NCI-H1694 treated with DMSO at 0.1 percent for 48 hours (cell line): ENCODE measurements at regions not wholly inside any gene's neighbourhood (a gene's known extent, or its start where the extent isn't known, plus 50 kb on each side); places are given as distances from the start of the nearest gene placed in this dataset.

ENCODE experiments used
- DNase-seq: peaks from one replicate; lab custom pipeline; 2025; lab: John Stamatoyannopoulos, UW

- no peak for DNase-seq
Measured at GRCh38 chr11:119885067-119885466, 156.1 kb upstream of the NECTIN1 start.

DNA sequence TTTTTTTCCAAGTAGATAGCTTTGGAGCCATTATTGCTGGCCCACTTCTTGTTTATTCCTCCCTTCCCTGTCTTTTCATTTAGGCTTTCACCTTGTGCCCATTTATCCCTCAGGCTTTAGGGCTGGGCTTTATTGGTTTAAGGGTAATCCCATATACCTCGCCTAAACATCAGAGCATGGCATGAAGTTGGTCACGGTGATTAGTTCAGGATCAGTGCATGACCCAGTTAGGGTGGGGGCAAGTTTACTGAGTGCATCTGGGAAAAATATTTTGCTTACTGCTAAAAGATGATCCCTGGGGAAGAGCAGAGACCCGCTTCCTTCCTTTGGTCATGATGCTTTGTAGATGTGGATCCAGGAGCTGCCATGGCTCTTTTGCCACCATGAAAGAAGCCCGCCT lies 153.3 kb upstream of the NECTIN1 start:
- DNase-seq = no peak

DNA sequence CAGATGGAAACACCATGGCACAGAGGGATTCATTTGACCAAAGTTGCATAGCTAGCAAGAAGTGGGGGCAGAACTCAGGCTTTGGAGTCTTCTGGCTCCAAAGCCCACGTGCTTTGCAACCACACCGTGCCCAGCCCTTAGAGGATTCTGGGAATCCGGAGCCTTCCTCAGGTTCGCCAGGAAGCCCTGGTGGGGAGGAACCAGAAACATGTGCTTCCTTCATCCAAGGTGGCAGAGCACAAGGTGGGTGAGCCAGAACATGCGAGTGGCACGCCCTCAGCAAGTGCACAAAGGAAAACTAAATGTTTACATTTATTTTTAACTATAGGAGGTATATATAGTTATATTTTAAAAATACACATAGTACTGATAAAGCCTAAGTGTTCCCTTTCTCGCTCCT lies 151.9 kb upstream of the NECTIN1 start:
- no peak for DNase-seq

DNA sequence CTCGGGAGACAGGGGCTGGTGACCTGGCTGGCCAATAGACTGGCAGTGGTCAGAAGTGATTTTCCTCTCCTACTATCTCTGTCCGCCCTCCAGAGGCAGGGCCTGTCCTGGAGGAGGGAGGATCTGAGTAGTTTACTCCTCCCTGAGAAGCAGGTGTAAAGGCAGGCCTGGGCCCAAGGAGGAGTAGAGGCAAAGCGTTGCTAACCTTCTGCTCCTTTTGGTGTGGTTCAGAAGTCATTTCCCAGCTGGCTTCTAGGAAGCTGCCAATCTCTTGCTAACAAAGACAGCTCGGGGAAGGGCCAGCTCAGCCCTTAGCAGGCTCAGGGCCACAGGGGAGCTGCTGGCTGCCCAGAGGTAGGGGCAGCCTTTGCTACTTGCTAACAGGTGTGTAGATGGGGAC lies 151.1 kb upstream of the NECTIN1 start:
- DNase-seq = no peak

- no peak for DNase-seq
Measured at GRCh38 chr11:119878990-119879389, 150.0 kb upstream of the NECTIN1 start.

DNA sequence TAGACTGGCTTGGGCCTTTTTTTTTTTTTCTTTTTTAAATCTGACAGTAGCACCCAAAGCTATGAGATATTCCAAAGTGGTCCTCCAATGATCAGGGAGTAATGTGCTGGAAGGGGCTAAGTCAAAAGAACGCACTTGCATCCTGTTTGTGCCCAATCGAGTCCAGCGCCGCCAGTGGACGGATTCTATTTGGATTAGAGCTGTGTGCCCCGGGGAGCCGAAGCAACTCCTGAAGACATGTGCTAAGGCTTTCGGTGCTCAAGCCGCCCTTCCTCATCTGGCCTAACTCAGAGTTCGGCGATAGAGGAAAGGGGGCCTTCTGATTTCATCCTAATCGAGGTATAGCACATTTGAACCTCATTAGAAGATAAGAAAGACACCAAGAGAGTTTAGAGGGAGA lies 147.8 kb upstream of the NECTIN1 start:
- DNase-seq = no peak

DNA sequence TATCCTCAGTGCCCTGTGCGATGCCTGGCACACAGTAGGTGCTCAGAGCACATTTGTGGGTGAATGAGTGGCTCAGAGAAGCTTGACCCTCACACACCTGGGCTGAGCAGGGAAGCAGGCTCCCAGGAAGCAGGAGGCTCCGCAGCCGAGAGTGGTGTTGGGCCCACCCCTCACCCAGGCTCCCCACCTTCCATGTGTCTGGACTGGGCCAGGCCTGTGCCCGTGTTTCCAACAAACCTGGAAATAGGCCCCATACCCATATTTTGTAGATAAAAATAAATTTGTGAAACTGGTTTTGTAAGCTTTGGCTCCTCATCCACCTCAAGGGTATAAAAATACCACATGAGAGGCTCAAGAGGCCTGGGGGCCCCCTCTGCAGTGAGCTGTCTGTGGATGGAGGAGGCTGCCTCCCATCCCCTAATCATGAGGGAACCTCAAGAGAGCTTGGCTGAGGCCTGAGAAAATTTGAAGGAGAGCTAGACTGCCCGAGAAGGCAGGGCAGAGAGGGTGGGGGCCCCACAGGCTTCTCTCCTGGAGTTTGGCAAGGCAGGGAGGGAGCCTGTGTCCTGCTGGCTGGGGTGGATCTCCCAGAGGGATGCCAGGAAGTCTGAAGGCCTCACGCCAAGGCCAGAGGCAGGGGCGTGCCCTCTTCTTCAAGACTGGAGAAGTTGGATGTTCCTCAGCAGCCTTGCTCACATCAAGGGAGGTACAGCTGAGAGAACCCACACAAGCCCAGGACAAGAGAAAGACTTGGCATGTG lies 147.0 kb upstream of the NECTIN1 start:
- no peak for DNase-seq

GRCh38 chr11:119874660-119875238 lies 145.7 kb upstream of the NECTIN1 start:
- no peak for DNase-seq

GRCh38 chr11:119873761-119874421 lies 144.9 kb upstream of the NECTIN1 start:
- DNase-seq = no peak

GRCh38 chr11:119872611-119873310 lies 143.8 kb upstream of the NECTIN1 start:
- no peak for DNase-seq

GRCh38 chr11:119865661-119866156 lies 136.7 kb upstream of the NECTIN1 start:
- DNase-seq = no peak

- no peak for DNase-seq
Measured at GRCh38 chr11:119864836-119865235, 135.8 kb upstream of the NECTIN1 start.

- no peak for DNase-seq
Measured at GRCh38 chr11:119863851-119864601, 135.0 kb upstream of the NECTIN1 start.

- DNase-seq = no peak
Measured at GRCh38 chr11:119863236-119863635, 134.2 kb upstream of the NECTIN1 start.

GRCh38 chr11:119861160-119861559 lies 132.2 kb upstream of the NECTIN1 start:
- no peak for DNase-seq

DNA sequence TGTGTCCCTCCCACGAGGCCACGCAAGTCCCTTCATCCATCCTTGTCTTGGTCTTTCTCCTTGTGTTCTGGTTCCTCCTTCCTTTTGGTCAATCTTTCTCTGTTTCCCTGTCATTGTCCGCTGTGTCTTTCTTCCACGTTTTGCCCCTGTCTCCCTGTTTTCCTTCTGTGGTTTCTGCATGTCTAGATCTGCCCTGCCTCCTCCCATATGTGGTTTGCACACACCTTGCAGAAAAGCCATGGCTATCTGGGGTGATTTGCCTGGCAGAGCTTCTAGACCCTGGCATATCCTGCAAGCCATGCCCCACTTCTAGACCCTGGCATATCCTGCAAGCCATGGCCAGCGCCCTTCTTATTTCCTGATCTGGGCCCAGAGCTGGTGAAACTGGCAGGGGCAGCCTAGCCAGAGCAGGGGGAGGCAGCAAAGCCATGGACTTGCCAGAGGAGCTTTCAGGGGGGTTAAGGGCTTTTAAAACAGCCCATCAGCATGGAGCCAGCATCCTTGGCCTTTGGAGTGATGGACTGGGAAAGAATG lies 131.6 kb upstream of the NECTIN1 start:
- DNase-seq = no peak

- DNase-seq = no peak
Measured at GRCh38 chr11:119859684-119860083, 130.7 kb upstream of the NECTIN1 start.

GRCh38 chr11:119858288-119858687 lies 129.3 kb upstream of the NECTIN1 start:
- no peak for DNase-seq

DNA sequence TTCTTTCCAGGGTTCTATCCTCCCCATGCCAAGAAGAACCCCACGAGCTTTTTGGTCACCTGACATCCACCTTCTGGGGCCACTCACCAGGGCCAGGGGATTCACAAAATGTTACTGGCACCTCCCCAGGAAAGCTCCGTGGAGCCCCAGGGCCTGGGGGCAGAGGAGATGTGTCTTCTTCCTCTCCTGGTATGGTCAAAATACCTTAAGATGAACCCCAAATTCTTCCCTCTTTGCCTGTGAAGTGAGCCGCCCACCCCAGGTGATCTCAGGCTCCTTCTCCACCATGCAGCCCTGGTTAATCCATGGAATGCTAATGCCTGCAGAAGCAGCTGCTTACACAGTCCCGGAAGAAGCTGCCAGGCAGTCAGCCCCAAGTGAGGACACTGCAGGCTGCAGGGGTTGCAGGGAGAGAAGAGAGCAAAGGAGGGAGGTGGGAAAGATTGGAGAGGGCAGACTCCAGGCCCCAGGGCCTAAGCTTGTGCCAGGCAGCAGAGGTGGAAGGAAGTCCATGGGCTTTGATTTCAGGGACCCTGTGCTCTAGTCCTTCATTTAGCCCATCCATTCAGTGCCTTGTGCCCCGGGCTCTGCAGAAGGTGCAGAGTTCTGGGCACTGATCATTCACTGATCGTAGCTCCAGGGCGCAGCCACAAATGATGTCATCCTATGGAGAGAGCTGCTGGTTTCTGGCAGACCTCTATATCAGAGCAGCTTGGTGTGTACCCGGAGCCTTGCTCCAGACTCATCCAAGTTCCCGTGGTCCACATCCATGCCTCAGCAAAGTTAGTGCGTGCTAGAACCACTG lies 127.9 kb upstream of the NECTIN1 start:
- no peak for DNase-seq

DNA sequence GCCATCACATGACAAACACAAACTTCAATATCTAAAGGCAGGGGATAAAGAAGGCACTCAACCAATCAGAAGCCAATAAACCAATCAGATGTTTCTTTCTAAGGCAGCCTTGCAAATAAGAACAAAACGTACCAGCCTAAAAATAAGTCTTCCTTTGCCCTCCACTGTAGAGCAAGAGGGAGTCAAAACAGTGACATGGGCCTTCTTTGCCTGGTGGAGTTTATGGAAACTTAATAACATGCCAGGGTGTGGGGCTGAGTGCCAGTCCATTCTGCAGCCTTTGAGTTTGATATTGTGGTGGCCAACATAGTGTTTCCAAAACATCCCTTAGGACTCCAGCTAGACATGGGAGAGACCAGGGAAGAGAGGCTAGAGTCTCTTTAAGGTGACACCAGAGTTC lies 126.1 kb upstream of the NECTIN1 start:
- DNase-seq = no peak

DNA sequence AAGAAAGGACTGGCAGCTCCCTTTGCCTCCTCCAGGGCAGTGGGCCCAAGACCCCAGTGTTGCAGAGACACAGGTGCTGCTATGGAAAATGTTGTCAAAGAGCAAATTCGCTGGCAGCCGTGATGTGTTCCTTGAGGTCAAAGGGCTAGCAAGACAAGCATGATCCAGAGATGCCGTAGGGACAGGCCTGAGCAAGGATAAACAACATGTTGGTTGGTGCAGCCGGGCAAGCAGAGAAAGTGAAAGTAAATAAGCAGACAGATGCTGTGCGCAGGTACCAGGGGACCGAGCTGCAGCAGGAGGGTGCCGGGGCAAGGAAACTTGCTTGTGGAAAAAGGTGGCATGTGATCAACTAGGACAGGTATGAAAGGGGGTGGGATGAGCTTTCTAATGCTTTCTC lies 125.5 kb upstream of the NECTIN1 start:
- DNase-seq = no peak
